ENCODE measurements at regions not wholly inside any gene's neighbourhood (a gene's known extent, or its start where the extent isn't known, plus 50 kb on each side); places are given as distances from the start of the nearest gene placed in this dataset.

DNA sequence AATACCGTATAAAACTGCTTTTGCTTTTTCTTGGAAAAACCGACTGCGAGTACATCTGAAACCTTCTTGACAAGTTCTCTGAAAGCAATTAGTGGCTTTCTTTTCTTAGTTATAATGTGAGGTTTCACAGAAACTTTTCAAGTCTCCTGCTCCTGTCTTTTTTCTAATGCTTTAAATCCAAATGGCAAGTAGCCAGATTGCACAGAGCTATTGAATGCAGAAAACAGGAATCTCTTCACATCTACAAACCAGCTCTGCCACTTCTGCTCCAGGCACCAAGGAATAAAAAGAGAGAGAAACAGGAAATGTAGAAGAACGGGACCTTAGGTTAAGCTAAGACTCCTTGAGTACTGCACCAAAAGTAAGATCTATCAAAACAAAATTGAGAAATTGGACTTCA, 267.3 kb upstream of the TET2 start (continued):
- TF ChIP-seq, protein P1, sequence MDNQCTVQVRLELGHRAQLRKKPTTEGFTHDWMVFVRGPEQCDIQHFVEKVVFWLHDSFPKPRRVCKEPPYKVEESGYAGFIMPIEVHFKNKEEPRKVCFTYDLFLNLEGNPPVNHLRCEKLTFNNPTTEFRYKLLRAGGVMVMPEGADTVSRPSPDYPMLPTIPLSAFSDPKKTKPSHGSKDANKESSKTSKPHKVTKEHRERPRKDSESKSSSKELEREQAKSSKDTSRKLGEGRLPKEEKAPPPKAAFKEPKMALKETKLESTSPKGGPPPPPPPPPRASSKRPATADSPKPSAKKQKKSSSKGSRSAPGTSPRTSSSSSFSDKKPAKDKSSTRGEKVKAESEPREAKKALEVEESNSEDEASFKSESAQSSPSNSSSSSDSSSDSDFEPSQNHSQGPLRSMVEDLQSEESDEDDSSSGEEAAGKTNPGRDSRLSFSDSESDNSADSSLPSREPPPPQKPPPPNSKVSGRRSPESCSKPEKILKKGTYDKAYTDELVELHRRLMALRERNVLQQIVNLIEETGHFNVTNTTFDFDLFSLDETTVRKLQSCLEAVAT (IDR thresholded peaks at IDR 0.05): no peak
- TF ChIP-seq SMAD1 (IDR thresholded peaks at IDR 0.05; ENCODE audit: low read depth, partially characterized antibody): no peak
- TF ChIP-seq CBX3 (IDR thresholded peaks at IDR 0.05; ENCODE audit: borderline replicate concordance, low read depth): no peak
- TF ChIP-seq, protein P2, sequence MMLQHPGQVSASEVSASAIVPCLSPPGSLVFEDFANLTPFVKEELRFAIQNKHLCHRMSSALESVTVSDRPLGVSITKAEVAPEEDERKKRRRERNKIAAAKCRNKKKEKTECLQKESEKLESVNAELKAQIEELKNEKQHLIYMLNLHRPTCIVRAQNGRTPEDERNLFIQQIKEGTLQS (IDR thresholded peaks at IDR 0.05; ENCODE audit: borderline replicate concordance, extremely low read depth, low read depth, low read length): no peak
- TF ChIP-seq EP300 (IDR thresholded peaks at IDR 0.05; ENCODE audit: borderline replicate concordance in 1 of 2, control insufficient read depth in 1 of 2, low read depth in 2 of 2, low read length in 2 of 2): no peak
- no peak for TF ChIP-seq RAD51 (IDR thresholded peaks at IDR 0.05)

DNA sequence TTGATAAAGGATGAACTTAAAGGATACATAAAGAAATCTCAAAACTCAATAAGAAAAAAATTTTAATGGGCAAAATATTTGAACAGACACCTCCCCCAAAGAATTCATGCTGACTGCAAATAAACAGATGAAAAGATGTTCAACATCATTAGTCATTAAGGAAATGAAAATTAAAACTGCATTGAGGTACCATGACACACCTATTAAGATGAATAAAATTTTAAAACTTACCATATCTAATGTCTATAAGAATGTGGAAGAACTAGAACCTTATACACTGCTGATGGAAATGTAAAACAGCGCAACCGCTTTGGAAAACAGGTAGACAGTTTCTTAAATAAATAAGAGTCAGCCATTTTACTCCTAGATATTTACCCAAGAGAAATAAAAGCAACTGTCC, 266.8 kb upstream of the TET2 start:
- Histone ChIP-seq H3K9ac (ENCODE audit: control insufficient read depth, insufficient read depth, low read length) (no peak overlapping the region), H3K36me3 (ENCODE audit: control insufficient read depth in 2 of 2, insufficient read depth in 2 of 2, low read length in 1 of 2) (no peaks in the 10 kb centered on the region), H3K4me1 (ENCODE audit: control insufficient read depth, insufficient read depth, low read length) (no peaks in the 10 kb centered on the region), H3K79me2 (ENCODE audit: control insufficient read depth, insufficient read depth, low read length) (no peaks in the 10 kb centered on the region), H3K4me2 (ENCODE audit: control insufficient read depth, insufficient read depth) (no peak overlapping the region; the same call in 1 of the 2 replicates), H3K9me3 (replicated peaks; ENCODE audit: control insufficient read depth, insufficient read depth, low read length) (peaks cover 4% of the 10 kb centered on the region; the same call in 2 of the 3 replicates), H3K27ac (ENCODE audit: control insufficient read depth, insufficient read depth) (no peak overlapping the region), H3K27me3 (replicated peaks in 1 of 2; ENCODE audit: control insufficient read depth in 2 of 2, insufficient read depth in 2 of 2, low read length in 1 of 2) (no peaks in the 10 kb centered on the region), H2AFZ (ENCODE audit: control insufficient read depth, low read depth, low read length) (no peak overlapping the region), H4K20me1 (ENCODE audit: control insufficient read depth, insufficient read depth) (no peaks in the 10 kb centered on the region), H3K4me3 (no peak overlapping the region; the same call in 1 of the 2 replicates)
- intact Hi-C loops (cut with micrococcal nuclease; ENCODE audit: unreplicated experiment): no loop called here
- no peak for DNase-seq (ENCODE audit: low read depth, low spot score)
- 100% methylated on average over 2 of the region's 2 CpGs for WGBS (ENCODE audit: insufficient coverage, insufficient replicate concordance, low lambda C conversion rate, missing lambda C conversion rate)
- no TSS peak for BruUV-seq (replicated peaks)
- no peak for ATAC-seq
- ChIA-PET RAD21 (ENCODE audit: unreplicated experiment) (no interaction called here), CTCF (no interaction called here), POLR2A (no interaction called here), SMC1A (ENCODE audit: uncharacterized antibody, unreplicated experiment) (interaction anchor here (1.5 kb wide), 1 partner anchor 20 kb away, joined by 7 read pairs; no protein-coding TSS in a partner anchor)
- TF ChIP-seq SMAD5 (IDR thresholded peaks at IDR 0.05; ENCODE audit: low read depth) (no peak), PBX3 (IDR thresholded peaks at IDR 0.05; ENCODE audit: insufficient replicate concordance, low read depth, low read length) (no peak), EED (IDR thresholded peaks at IDR 0.05; ENCODE audit: low read depth) (no peak), MXI1 (IDR thresholded peaks at IDR 0.05; ENCODE audit: low read depth, low read length) (no peak), NR2C1 (IDR thresholded peaks at IDR 0.05) (no peak), RELA (IDR thresholded peaks at IDR 0.05; ENCODE audit: borderline replicate concordance, partially characterized antibody) (no peak)
- TF ChIP-seq, protein P3, sequence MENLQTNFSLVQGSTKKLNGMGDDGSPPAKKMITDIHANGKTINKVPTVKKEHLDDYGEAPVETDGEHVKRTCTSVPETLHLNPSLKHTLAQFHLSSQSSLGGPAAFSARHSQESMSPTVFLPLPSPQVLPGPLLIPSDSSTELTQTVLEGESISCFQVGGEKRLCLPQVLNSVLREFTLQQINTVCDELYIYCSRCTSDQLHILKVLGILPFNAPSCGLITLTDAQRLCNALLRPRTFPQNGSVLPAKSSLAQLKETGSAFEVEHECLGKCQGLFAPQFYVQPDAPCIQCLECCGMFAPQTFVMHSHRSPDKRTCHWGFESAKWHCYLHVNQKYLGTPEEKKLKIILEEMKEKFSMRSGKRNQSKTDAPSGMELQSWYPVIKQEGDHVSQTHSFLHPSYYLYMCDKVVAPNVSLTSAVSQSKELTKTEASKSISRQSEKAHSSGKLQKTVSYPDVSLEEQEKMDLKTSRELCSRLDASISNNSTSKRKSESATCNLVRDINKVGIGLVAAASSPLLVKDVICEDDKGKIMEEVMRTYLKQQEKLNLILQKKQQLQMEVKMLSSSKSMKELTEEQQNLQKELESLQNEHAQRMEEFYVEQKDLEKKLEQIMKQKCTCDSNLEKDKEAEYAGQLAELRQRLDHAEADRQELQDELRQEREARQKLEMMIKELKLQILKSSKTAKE (IDR thresholded peaks at IDR 0.05; ENCODE audit: low read depth, poor library complexity, severe bottlenecking): no peak
- TF ChIP-seq, protein P1 (IDR thresholded peaks at IDR 0.05): no peak
- in situ Hi-C loops (cut with MboI): no loop called here
- no peak for FAIRE-seq

Data from GM12878 (cell line).